Ovary (tissue), 3 donors: ENCODE measurements at regions not wholly inside any gene's neighbourhood (a gene's known extent, or its start where the extent isn't known, plus 50 kb on each side); places are given as distances from the start of the nearest gene placed in this dataset.

Experiments used
- CTCF ChIP-seq, 3 donors: fragments of 450-650 bp in 2 of 3; fragments of 200-600 bp in 1 of 3; IDR thresholded peaks; one replicate each; pipeline versions ENCODE4 v1.5.1 to v1.8.0; 2016 to 2022; ENCODE audit warnings: antibody characterized with exemption in 3 of 3, mild to moderate bottlenecking in 1 of 3
- POLR2A ChIP-seq: fragments of 450-650 bp; IDR thresholded peaks from one replicate; pipeline ENCODE4 v1.6.1; 2017; ENCODE audit warnings: antibody characterized with exemption, mild to moderate bottlenecking, moderate library complexity
- donor health status: DM: no; HTN: no; CAD: no.

GRCh38 chrX:74160816-74161215, 143.2 kb upstream of the ZCCHC13 start:
- TF ChIP-seq CTCF (IDR thresholded peaks at IDR 0.05) (no peak), POLR2A (no peak)
